DMS153 (cell line): ENCODE measurements at regions not wholly inside any gene's neighbourhood (a gene's known extent, or its start where the extent isn't known, plus 50 kb on each side); places are given as distances from the start of the nearest gene placed in this dataset.
A peak's percentile ranks its signal among the peaks of the same experiment; 100 is the strongest.
"Not testable (repeated sequence)": the region's sequence is repeated elsewhere in the genome, so short reads cannot be mapped to it uniquely, and the experiment has no call there.

ENCODE experiments used
- DNase-seq: peaks from one replicate; lab custom pipeline; 2025; lab: John Stamatoyannopoulos, UW

- no peak for DNase-seq
Observed at GRCh38 chr10:62996925-62997324, 136.2 kb upstream of the NRBF2 start.

GRCh38 chr10:62996516-62996915 is 136.6 kb upstream of the NRBF2 start:
- no peak for DNase-seq

- DNase-seq: no peak
Observed at GRCh38 chr10:62993121-62993520, 140.0 kb upstream of the NRBF2 start.

DNA sequence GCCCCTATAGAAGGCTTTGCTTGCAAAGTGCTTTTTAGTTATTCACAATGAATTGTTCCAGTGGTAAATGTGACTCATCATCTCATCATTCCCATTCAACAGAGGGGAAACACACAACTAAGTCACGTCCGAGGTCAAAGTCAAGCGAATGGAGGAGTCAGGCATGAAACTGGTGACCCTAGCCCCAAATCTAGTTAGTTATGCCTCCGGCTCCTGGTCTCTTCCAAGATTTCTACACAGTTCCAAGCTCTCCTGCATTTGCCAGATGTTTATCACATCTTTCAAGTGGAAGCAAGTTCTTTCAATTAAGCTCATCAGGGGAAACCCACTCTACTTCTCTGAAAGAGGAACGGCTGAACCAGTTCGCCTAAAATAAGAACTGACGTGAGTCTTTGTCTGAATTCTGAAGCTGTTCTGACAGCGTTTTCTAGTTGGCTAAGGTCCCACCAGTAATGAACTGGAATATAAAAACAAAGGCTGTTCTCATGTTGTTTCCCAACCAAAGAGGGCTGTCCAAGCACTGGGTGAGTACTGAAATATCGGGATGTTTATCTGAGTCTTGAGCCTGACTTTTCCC is 140.9 kb upstream of the NRBF2 start:
- no peak for DNase-seq

- no peak for DNase-seq
Observed at GRCh38 chr10:62990126-62990525, 143.0 kb upstream of the NRBF2 start.

- DNase-seq: no peak
Observed at GRCh38 chr10:62985807-62986600, 147.1 kb upstream of the NRBF2 start.

DNA sequence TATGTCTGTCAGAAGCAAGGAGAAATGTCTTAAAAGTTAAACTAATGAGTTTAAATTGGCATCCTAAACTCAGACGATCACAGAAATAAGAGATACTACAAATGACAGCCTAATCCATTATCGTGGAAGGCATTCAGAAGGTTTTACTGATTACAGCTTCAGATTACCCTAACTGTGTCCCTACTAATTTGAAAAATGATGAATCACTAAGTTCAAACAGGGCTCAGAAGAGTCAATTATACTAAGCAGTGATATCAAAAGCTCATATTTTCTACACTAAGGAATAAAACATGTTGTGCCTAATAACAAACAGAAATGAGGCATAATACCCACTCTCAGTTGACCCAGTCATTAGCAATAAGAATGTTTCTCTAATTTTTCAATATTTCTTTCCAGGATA is 152.0 kb upstream of the NRBF2 start:
- DNase-seq: no peak

DNA sequence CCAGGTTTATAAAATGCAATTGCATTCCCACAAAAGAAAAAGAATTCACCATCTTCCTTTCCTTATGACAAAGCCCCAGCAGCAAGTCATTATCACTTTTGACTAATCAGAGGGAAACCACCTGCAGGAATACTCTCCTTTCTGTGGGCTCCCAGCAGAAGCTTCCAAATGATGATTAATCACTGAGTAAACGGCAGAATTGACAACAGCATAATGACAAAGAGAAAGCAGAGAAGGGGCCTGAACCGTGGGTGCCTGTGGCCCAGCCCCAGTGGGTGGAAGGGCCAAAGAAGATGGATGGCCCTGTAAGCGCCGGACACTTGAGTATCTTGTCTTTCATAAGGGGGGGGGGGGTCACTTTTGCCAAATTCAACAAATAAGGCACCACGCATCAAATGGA is 152.4 kb upstream of the NRBF2 start:
- peak; percentile 3 for DNase-seq

DNA sequence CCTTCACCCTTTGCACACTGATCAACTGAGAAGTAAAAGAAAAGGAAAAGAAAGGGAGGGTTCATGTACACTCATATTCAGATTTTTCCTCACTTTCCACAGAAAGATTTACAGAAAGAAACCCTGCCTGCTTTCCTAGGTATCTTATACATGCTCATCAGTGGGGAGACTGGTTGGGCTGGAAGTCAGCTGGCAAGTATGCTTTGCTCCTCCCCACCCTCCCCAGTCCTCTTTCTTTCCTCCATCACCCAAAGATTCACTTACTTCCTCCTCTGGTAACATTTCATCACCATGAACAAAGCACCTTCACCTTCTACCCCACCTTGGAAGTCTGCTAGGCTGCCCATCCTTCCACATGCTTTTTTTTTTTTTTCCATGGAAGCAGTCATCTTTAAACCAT is 153.2 kb upstream of the NRBF2 start:
- DNase-seq: no peak

GRCh38 chr10:62978482-62978881 is 154.6 kb upstream of the NRBF2 start:
- no peak for DNase-seq

- DNase-seq: not testable (repeated sequence)
Observed at GRCh38 chr10:62974795-62975194, 158.3 kb upstream of the NRBF2 start.

- DNase-seq: no peak
Observed at GRCh38 chr10:62972103-62972502, 155.9 kb upstream of the EGR2 start.

- DNase-seq: no peak
Observed at GRCh38 chr10:62964026-62964425, 147.9 kb upstream of the EGR2 start.

GRCh38 chr10:62961951-62962523 is 145.9 kb upstream of the EGR2 start:
- DNase-seq: no peak

DNA sequence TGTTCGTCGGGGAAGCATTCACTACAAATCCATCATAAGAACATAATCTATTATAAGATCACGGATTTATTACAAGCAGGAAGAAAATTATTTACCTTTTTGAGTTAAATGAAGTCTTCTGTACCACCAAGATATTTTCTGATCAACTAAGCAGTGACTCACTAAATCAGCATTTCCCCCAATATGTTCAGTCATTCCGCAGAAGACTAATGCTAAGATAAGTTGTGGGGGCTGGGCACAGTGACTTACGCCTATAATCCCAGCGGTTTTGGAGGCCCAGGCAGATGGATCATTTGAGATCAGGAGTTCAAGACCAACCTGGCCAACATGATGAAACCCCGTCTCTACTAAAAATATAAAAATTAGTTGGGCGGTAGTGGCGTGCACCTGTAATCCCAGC is 144.2 kb upstream of the EGR2 start:
- no peak for DNase-seq

- DNase-seq: no peak
Observed at GRCh38 chr10:62959553-62959952, 143.4 kb upstream of the EGR2 start.

DNA sequence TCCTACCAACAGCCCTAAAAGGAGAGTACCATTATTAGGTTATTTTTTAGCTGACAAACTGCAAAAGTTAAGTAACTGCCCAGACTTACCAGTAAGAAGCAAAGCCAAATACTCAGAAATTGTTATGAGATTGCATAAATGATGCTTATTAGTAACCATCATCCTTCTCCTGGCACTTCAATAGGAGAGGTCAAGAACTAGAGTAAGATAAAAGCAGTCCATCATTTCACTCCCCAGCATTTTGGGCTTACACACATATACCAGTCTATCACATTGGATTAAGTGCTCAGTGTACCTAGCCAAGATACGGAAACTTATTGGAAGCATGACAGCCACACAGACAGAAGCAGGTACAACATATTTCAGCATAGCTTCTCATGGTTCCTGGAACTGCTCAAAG is 142.8 kb upstream of the EGR2 start:
- no peak for DNase-seq

DNA sequence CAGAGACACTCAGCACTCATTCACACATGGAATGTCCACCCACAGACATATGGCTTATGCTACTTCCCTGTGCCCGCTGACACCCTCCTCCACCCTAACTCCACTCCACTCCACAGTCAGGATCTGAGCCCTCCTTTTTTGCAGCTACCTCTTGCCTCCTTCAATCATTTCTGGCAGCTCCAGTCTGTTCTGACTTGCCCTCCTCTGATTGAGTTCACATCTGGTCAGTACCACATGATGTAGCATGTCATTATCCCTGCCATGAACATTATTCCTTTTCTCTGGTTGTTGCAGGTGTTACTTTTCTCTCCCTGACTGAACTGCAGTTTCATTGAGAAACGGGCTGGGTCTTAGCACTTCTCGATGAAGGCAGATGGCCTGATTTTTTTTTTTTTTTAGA is 130.1 kb upstream of the EGR2 start:
- no peak for DNase-seq

DNA sequence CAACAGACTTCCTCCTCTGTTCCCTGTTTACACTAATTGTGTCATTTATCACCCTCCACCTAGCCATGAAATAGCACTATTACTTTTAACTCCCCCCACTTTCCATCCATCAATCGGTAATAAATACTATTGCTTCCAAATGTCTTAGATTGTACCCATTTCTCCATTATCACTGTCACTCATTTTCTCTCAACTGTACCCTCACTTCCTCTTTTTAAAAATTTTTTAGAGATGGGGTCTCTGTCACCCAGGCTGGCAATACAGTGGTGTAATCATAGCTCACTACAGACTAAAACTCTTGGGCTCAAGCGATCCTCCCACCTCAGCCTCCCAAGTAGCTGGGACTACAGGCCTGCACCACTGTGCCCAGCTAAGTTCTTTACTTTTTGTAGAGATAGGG is 123.5 kb upstream of the EGR2 start:
- no peak for DNase-seq

- DNase-seq: no peak
Observed at GRCh38 chr10:62938672-62939071, 122.5 kb upstream of the EGR2 start.

DNA sequence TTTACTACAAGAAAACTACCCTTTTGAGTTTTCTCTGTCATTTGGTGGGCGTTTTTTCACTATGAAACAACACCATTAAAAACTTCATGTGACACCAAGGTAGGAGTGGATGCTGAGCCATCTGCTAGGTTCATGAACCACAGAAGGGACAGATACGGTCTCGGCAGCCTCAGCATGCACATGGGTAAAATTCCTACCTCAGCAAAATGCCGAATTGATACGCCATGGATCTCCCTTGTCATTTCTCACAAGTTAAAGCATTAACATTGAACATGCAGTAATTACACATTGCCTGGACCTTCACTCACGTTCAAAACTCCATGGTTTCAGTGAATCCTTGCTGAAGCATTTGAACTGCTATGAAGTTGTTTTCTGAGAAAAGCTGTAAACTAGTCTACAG is 121.5 kb upstream of the EGR2 start:
- DNase-seq: no peak

GRCh38 chr10:62935022-62935421 is 118.9 kb upstream of the EGR2 start:
- DNase-seq: no peak

- no peak for DNase-seq
Observed at GRCh38 chr10:62934258-62934657, 118.1 kb upstream of the EGR2 start.

DNA sequence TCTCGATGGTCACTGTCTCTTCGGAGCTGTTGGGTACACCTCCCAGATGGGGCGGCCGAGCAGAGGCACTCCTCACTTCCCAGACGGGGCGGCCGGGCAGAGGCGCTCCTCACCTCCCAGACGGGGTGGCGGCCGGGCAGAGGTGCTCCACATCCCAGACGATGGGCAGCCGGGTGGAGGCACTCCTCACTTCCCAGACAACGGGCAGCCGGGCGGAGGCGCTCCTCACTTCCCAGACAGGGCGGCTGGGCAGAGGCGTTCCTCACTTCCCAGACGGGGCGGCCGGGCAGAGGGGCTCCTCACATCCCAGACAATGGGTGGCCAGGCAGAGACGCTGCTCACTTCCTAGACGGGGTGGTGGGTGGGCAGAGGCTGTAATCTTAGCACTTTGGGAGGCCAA is 112.6 kb upstream of the EGR2 start:
- DNase-seq: not testable (repeated sequence)
